GM12878 (cell line): ENCODE measurements at regions not wholly inside any gene's neighbourhood (a gene's known extent, or its start where the extent isn't known, plus 50 kb on each side); places are given as distances from the start of the nearest gene placed in this dataset.

Experiments
- ATAC-seq: fragments of 200-7000 bp; cut with Tn5 transposase; 3 replicates; pipeline ENCODE4 v1.9.1; 2020; ENCODE audit warnings: mild to moderate bottlenecking, moderate library complexity
- BruUV-seq: library from RNA; stranded (reverse); fragments of 400-500 nt; replicated peaks from 2 replicates; lab custom pipeline; 2021; lab: Mats Ljungman, UMichigan
- CTCF ChIA-PET: fragments of 300-600 bp; sonication (Branson Sonifier 250); formaldehyde crosslinking; extraction: SDS; loops from one replicate; lab custom pipeline; 2021; ENCODE audit warnings: inconsistent platforms; lab: Yijun Ruan, JAX
- POLR2A ChIA-PET: fragments of 350-600 bp; formaldehyde crosslinking; extraction: SDS; loops from one replicate; lab custom pipeline; 2021; ENCODE audit warnings: inconsistent platforms; lab: Charles Lee
- RAD21 ChIA-PET: fragments of 300-600 bp; sonication (Branson Sonifier 250); formaldehyde crosslinking; loops from one replicate; lab custom pipeline; 2023; ENCODE audit warnings: antibody characterized with exemption; ENCODE audit not compliant: unreplicated experiment; lab: Charles Lee
- SMC1A ChIA-PET: fragments of 300-600 bp; sonication (Branson Sonifier 250); formaldehyde crosslinking; loops from one replicate; lab custom pipeline; 2023; ENCODE audit not compliant: unreplicated experiment, uncharacterized antibody; lab: Charles Lee
- DNase-seq: peaks from one replicate; pipeline ENCODE4 v3.0.0-alpha.2; 2011; ENCODE audit warnings: low read depth, low spot score
- FAIRE-seq: peaks from 3 replicates; lab custom pipeline; 2011; peaks lifted over from hg19 to GRCh38; lab: Jason Lieb, UNC
- H2AFZ ChIP-seq: 2 replicates; pipeline ENCODE4 v1.6.0; 2011; ENCODE audit warnings: low read depth, low read length, control low read depth; ENCODE audit not compliant: control insufficient read depth
- H3K27ac ChIP-seq: 2 replicates; pipeline ENCODE4 v1.5.1; 2011; ENCODE audit warnings: control low read depth; ENCODE audit not compliant: control insufficient read depth, insufficient read depth
- H3K27me3 ChIP-seq, 2 experiments: replicated peaks in 1 of 2; 2 replicates each; pipeline versions ENCODE4 v1.6.0 to v1.6.1; 2011; ENCODE audit warnings: low read length in 1 of 2; ENCODE audit not compliant: control insufficient read depth in 2 of 2, insufficient read depth in 2 of 2
- H3K36me3 ChIP-seq, 2 experiments: 2 replicates each; pipeline ENCODE4 v1.5.1; 2011; ENCODE audit warnings: low read length in 1 of 2; ENCODE audit not compliant: control insufficient read depth in 2 of 2, insufficient read depth in 2 of 2
- H3K4me1 ChIP-seq: 2 replicates; pipeline ENCODE4 v1.6.1; 2011; ENCODE audit warnings: mild to moderate bottlenecking, low read length, moderate library complexity, mixed read lengths; ENCODE audit not compliant: control insufficient read depth, insufficient read depth
- H3K4me2 ChIP-seq: 2 replicates; pipeline ENCODE4 v1.6.0; 2011; ENCODE audit warnings: control low read depth; ENCODE audit not compliant: control insufficient read depth, insufficient read depth
- H3K4me3 ChIP-seq: fragments of 200-600 bp; sonication (generic); 2 replicates; pipeline ENCODE4 v1.5.1; 2016
- H3K79me2 ChIP-seq: 2 replicates; pipeline ENCODE4 v1.6.0; 2011; ENCODE audit warnings: low read length; ENCODE audit not compliant: control insufficient read depth, insufficient read depth
- H3K9ac ChIP-seq: 2 replicates; pipeline ENCODE4 v1.8.0; 2011; ENCODE audit warnings: low read length, control low read depth, mixed read lengths; ENCODE audit not compliant: control insufficient read depth, insufficient read depth
- H3K9me3 ChIP-seq: replicated peaks from 3 replicates; pipeline ENCODE4 v1.5.1; 2011; ENCODE audit warnings: mild to moderate bottlenecking, low read length; ENCODE audit not compliant: control insufficient read depth, insufficient read depth
- H4K20me1 ChIP-seq: 2 replicates; pipeline ENCODE4 v1.6.0; 2011; ENCODE audit not compliant: control insufficient read depth, insufficient read depth
- CREM ChIP-seq: IDR thresholded peaks from 2 replicates; pipeline ENCODE4 v1.6.1; 2014; ENCODE audit warnings: antibody characterized with exemption, low read depth
- NRF1 ChIP-seq: conservative IDR thresholded peaks from 2 replicates; pipeline ENCODE4 v1.6.1; 2011; ENCODE audit warnings: mild to moderate bottlenecking, low read depth, low read length, improper control_type of control experiment
- WGBS: methylation state at CpG from one replicate; pipeline ENCODE4 v1.1.6; 2016; ENCODE audit warnings: low lambda C conversion rate; ENCODE audit not compliant: insufficient replicate concordance, insufficient coverage; ENCODE audit errors: missing lambda C conversion rate; 5-methylcytosine and 5-hydroxymethylcytosine counted together
- in situ Hi-C: fragments of 300-500 bp; cut with MboI; formaldehyde crosslinking; loops from 9 replicates; pipeline ENCODE4 v1.14.3; 2018; ENCODE audit warnings: mixed read lengths
- intact Hi-C: fragments of 100-400 bp; cut with micrococcal nuclease; formaldehyde crosslinking; loops from one replicate; pipeline ENCODE4 v1.14.2; 2022; ENCODE audit not compliant: unreplicated experiment
- TF ChIP-seq, protein P1 (sequence below): fragments of 150-350 bp; IDR thresholded peaks from 2 replicates; pipeline ENCODE4 v1.6.1; 2016; ENCODE audit warnings: low read depth, low read length
- TF ChIP-seq, protein P2 (sequence below): IDR thresholded peaks from 2 replicates; pipeline ENCODE4 v1.6.1; 2012; ENCODE audit warnings: low read depth, low read length, improper control_type of control experiment
- TF ChIP-seq, protein P3 (sequence below): fragments of 450-650 bp; formaldehyde crosslinking; IDR thresholded peaks from 2 replicates; pipeline ENCODE4 v1.4.0; 2022; ENCODE audit warnings: mild to moderate bottlenecking, moderate library complexity

DNA sequence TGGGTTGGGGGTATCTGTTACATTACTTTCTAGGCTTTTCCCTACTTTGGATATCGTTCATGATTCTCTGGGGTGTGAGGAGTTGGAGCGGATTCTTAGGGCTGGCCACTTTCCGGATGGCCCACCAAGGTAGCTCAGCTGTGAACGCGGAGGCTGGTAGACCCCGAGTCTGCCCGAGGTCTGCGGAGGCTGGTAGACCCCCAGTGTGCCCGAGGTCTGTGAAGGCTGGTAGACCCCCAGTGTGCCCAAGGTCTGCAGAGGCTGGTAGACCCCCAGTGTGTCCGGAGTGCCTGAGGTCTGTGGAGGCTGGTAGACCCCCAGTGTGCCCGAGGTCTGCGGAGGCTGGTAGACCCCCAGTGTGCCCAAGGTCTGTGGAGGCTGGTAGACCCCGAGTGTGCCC is 99.2 kb upstream of the ZNF469 start (continued):
- TF ChIP-seq, protein P1, sequence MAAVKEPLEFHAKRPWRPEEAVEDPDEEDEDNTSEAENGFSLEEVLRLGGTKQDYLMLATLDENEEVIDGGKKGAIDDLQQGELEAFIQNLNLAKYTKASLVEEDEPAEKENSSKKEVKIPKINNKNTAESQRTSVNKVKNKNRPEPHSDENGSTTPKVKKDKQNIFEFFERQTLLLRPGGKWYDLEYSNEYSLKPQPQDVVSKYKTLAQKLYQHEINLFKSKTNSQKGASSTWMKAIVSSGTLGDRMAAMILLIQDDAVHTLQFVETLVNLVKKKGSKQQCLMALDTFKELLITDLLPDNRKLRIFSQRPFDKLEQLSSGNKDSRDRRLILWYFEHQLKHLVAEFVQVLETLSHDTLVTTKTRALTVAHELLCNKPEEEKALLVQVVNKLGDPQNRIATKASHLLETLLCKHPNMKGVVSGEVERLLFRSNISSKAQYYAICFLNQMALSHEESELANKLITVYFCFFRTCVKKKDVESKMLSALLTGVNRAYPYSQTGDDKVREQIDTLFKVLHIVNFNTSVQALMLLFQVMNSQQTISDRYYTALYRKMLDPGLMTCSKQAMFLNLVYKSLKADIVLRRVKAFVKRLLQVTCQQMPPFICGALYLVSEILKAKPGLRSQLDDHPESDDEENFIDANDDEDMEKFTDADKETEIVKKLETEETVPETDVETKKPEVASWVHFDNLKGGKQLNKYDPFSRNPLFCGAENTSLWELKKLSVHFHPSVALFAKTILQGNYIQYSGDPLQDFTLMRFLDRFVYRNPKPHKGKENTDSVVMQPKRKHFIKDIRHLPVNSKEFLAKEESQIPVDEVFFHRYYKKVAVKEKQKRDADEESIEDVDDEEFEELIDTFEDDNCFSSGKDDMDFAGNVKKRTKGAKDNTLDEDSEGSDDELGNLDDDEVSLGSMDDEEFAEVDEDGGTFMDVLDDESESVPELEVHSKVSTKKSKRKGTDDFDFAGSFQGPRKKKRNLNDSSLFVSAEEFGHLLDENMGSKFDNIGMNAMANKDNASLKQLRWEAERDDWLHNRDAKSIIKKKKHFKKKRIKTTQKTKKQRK, result no peak
- TF ChIP-seq, protein P2, sequence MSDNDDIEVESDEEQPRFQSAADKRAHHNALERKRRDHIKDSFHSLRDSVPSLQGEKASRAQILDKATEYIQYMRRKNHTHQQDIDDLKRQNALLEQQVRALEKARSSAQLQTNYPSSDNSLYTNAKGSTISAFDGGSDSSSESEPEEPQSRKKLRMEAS, result no peak

DNA sequence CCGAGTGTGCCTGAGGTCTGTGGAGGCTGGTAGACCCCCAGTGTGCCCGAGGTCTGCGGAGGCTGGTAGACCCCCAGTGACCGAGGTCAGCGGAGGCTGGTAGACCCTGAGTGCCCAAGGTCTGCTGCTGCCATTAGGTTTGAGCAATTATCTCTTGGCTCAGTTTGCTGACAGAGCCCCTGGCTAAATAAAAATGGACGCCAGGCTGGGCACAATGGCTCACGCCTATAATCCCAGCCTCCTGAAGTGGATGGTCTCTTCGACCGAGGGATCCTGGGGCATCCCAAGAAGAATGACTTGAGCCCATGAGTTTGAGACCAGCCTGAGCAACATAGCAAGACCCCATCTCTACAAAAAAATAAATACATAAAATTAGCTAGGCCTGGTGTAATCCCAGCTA is 98.7 kb upstream of the ZNF469 start:
- no peak for DNase-seq
- H3K79me2 ChIP-seq, result no peaks in the 10 kb centered on the region
- POLR2A ChIA-PET, result no interaction called here
- 78% methylated on average over 9 of the region's 9 CpGs for WGBS
- TF ChIP-seq, protein P3, sequence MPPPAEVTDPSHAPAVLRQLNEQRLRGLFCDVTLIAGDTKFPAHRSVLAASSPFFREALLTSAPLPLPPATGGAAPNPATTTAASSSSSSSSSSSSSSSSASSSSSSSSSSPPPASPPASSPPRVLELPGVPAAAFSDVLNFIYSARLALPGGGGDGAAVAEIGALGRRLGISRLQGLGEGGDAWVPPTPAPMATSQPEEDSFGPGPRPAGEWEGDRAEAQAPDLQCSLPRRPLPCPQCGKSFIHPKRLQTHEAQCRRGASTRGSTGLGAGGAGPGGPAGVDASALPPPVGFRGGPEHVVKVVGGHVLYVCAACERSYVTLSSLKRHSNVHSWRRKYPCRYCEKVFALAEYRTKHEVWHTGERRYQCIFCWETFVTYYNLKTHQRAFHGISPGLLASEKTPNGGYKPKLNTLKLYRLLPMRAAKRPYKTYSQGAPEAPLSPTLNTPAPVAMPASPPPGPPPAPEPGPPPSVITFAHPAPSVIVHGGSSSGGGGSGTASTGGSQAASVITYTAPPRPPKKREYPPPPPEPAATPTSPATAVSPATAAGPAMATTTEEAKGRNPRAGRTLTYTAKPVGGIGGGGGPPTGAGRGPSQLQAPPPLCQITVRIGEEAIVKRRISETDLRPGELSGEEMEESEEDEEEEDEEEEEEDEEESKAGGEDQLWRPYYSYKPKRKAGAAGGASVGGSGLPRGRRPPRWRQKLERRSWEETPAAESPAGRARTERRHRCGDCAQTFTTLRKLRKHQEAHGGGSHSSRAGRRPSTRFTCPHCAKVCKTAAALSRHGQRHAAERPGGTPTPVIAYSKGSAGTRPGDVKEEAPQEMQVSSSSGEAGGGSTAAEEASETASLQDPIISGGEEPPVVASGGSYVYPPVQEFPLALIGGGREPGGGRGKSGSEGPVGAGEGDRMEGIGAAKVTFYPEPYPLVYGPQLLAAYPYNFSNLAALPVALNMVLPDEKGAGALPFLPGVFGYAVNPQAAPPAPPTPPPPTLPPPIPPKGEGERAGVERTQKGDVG (CRISPR knock-in tag), result no peak
- TF ChIP-seq CREM (no peak), NRF1 (no peak)
- TF ChIP-seq, all 136 proteins: peak for 0
- no peak overlapping the region for H3K4me3 ChIP-seq
- BruUV-seq, result no TSS peak
- in situ Hi-C loops, result no loop called here
- CTCF ChIA-PET, result no interaction called here
- RAD21 ChIA-PET, result no interaction called here
- no peak overlapping the region for H2AFZ ChIP-seq
- no peak overlapping the region for H3K9ac ChIP-seq
- FAIRE-seq (no peak), ATAC-seq (no peak)
- intact Hi-C loops, result no loop called here
- no peaks in the 10 kb centered on the region for H3K36me3 ChIP-seq
- H4K20me1 ChIP-seq, result no peaks in the 10 kb centered on the region
- H3K9me3 ChIP-seq, result peaks cover 8% of the 10 kb centered on the region; the same call in 1 of the 3 replicates
- no peaks in the 10 kb centered on the region for H3K4me1 ChIP-seq
- no peak overlapping the region for H3K4me2 ChIP-seq
- H3K27ac ChIP-seq, result no peak overlapping the region
- no peaks in the 10 kb centered on the region for H3K27me3 ChIP-seq
- SMC1A ChIA-PET, result no interaction called here
